ENCODE measurements at regions not wholly inside any gene's neighbourhood (a gene's known extent, or its start where the extent isn't known, plus 50 kb on each side); places are given as distances from the start of the nearest gene placed in this dataset.

GRCh38 chr1:60828944-60829343 is 253.4 kb upstream of the NFIA start:
- DNase-seq, result no peak
- Histone ChIP-seq H3K36me3 (no peaks in the 10 kb centered on the region), H3K4me3 (no peak overlapping the region), H3K27me3 (no peaks in the 10 kb centered on the region), H3K4me1 (no peaks in the 10 kb centered on the region), H3K27ac (no peak overlapping the region), H3K9me3 (no peaks in the 10 kb centered on the region)
- intact Hi-C loops (cut with DNase I), result no loop called here
- ATAC-seq, result no peak
- no peak for TF ChIP-seq CTCF (IDR thresholded peaks at IDR 0.05)

- TF ChIP-seq CTCF (IDR thresholded peaks at IDR 0.05), result no peak
- DNase-seq (no peak), ATAC-seq (no peak)
- Histone ChIP-seq H3K27ac (no peak overlapping the region), H3K36me3 (no peaks in the 10 kb centered on the region), H3K4me3 (no peak overlapping the region), H3K27me3 (no peaks in the 10 kb centered on the region), H3K9me3 (no peaks in the 10 kb centered on the region), H3K4me1 (no peaks in the 10 kb centered on the region)
- intact Hi-C loops (cut with DNase I), result no loop called here
Observed at GRCh38 chr1:60826320-60827094, 255.9 kb upstream of the NFIA start.

- DNase-seq (no peak), ATAC-seq (no peak)
- no peaks in the 10 kb centered on the region for H3K27me3 ChIP-seq
- no peak for TF ChIP-seq CTCF (IDR thresholded peaks at IDR 0.05)
- no peak overlapping the region for H3K4me3 ChIP-seq
- no peaks in the 10 kb centered on the region for H3K9me3 ChIP-seq
- intact Hi-C loops (cut with DNase I), result no loop called here
- H3K36me3 ChIP-seq, result no peaks in the 10 kb centered on the region
- no peak overlapping the region for H3K27ac ChIP-seq
- H3K4me1 ChIP-seq, result no peaks in the 10 kb centered on the region
Observed at GRCh38 chr1:60825593-60825992, 256.8 kb upstream of the NFIA start.

GRCh38 chr1:60823151-60823550 is 259.2 kb upstream of the NFIA start:
- no peak overlapping the region for H3K27ac ChIP-seq
- H3K27me3 ChIP-seq, result no peaks in the 10 kb centered on the region
- DNase-seq (no peak), ATAC-seq (no peak)
- no peaks in the 10 kb centered on the region for H3K36me3 ChIP-seq
- no peaks in the 10 kb centered on the region for H3K9me3 ChIP-seq
- intact Hi-C loops (cut with DNase I), result no loop called here
- no peak for TF ChIP-seq CTCF (IDR thresholded peaks at IDR 0.05)
- H3K4me1 ChIP-seq, result no peaks in the 10 kb centered on the region
- H3K4me3 ChIP-seq, result no peak overlapping the region

- no peaks in the 10 kb centered on the region for H3K27me3 ChIP-seq
- H3K36me3 ChIP-seq, result no peaks in the 10 kb centered on the region
- DNase-seq, result no peak
- H3K27ac ChIP-seq, result no peak overlapping the region
- no peaks in the 10 kb centered on the region for H3K9me3 ChIP-seq
- ATAC-seq, result no peak
- TF ChIP-seq CTCF (IDR thresholded peaks at IDR 0.05), result no peak
- no peak overlapping the region for H3K4me3 ChIP-seq
- intact Hi-C loops (cut with DNase I), result no loop called here
- H3K4me1 ChIP-seq, result no peaks in the 10 kb centered on the region
Observed at GRCh38 chr1:60822252-60822651, 260.1 kb upstream of the NFIA start.

- ATAC-seq (no peak), DNase-seq (no peak)
- H3K4me1 ChIP-seq, result no peaks in the 10 kb centered on the region
- H3K9me3 ChIP-seq, result no peaks in the 10 kb centered on the region
- H3K27me3 ChIP-seq, result no peaks in the 10 kb centered on the region
- intact Hi-C loops (cut with DNase I), result no loop called here
- H3K4me3 ChIP-seq, result no peak overlapping the region
- no peak overlapping the region for H3K27ac ChIP-seq
- no peaks in the 10 kb centered on the region for H3K36me3 ChIP-seq
- TF ChIP-seq CTCF (IDR thresholded peaks at IDR 0.05), result no peak
Observed at GRCh38 chr1:60821156-60821555, 261.2 kb upstream of the NFIA start.
